ENCODE measurements at regions not wholly inside any gene's neighbourhood (a gene's known extent, or its start where the extent isn't known, plus 50 kb on each side); places are given as distances from the start of the nearest gene placed in this dataset.

GRCh38 chrX:23103546-23103945 is 103.8 kb downstream of the DDX53 start:
- no peak for TF ChIP-seq CTCF (IDR thresholded peaks at IDR 0.05; ENCODE audit: insufficient read depth, low read length, severe bottlenecking)
- Histone ChIP-seq H3K4me3 (ENCODE audit: low read depth, low read length) (no peak overlapping the region), H3K27me3 (ENCODE audit: control insufficient read depth, insufficient read depth, low read length) (no peaks in the 10 kb centered on the region), H3K36me3 (ENCODE audit: control insufficient read depth, insufficient read depth, low read length) (no peaks in the 10 kb centered on the region)
- no peak for FAIRE-seq
- DNase-seq (ENCODE audit: low read depth) = no peak

GRCh38 chrX:23114241-23114640 is 114.5 kb downstream of the DDX53 start:
- Histone ChIP-seq H3K4me3 (ENCODE audit: low read depth, low read length) (no peak overlapping the region), H3K36me3 (ENCODE audit: control insufficient read depth, insufficient read depth, low read length) (no peaks in the 10 kb centered on the region), H3K27me3 (ENCODE audit: control insufficient read depth, insufficient read depth, low read length) (no peaks in the 10 kb centered on the region)
- TF ChIP-seq CTCF (IDR thresholded peaks at IDR 0.05; ENCODE audit: insufficient read depth, low read length, severe bottlenecking) = no peak
- DNase-seq (ENCODE audit: low read depth) = no peak
- no peak for FAIRE-seq

- H3K4me3 ChIP-seq (ENCODE audit: low read depth, low read length) = no peak overlapping the region
- FAIRE-seq = no peak
- no peak for DNase-seq (ENCODE audit: low read depth)
- no peaks in the 10 kb centered on the region for H3K36me3 ChIP-seq (ENCODE audit: control insufficient read depth, insufficient read depth, low read length)
- H3K27me3 ChIP-seq (ENCODE audit: control insufficient read depth, insufficient read depth, low read length) = no peaks in the 10 kb centered on the region
- TF ChIP-seq CTCF (IDR thresholded peaks at IDR 0.05; ENCODE audit: insufficient read depth, low read length, severe bottlenecking) = no peak
These were observed 115.9 kb downstream of the DDX53 start for GRCh38 chrX:23115651-23116050.

- DNase-seq (ENCODE audit: low read depth) (no peak), FAIRE-seq (no peak)
- Histone ChIP-seq H3K36me3 (ENCODE audit: control insufficient read depth, insufficient read depth, low read length) (no peaks in the 10 kb centered on the region), H3K27me3 (ENCODE audit: control insufficient read depth, insufficient read depth, low read length) (no peaks in the 10 kb centered on the region), H3K4me3 (ENCODE audit: low read depth, low read length) (no peak overlapping the region)
- no peak for TF ChIP-seq CTCF (IDR thresholded peaks at IDR 0.05; ENCODE audit: insufficient read depth, low read length, severe bottlenecking)
These were observed 118.4 kb downstream of the DDX53 start for GRCh38 chrX:23118163-23118562.

GRCh38 chrX:23118890-23119527 is 119.2 kb downstream of the DDX53 start:
- no peak for TF ChIP-seq CTCF (IDR thresholded peaks at IDR 0.05; ENCODE audit: insufficient read depth, low read length, severe bottlenecking)
- H3K27me3 ChIP-seq (ENCODE audit: control insufficient read depth, insufficient read depth, low read length) = no peaks in the 10 kb centered on the region
- H3K4me3 ChIP-seq (ENCODE audit: low read depth, low read length) = no peak overlapping the region
- H3K36me3 ChIP-seq (ENCODE audit: control insufficient read depth, insufficient read depth, low read length) = no peaks in the 10 kb centered on the region
- DNase-seq (ENCODE audit: low read depth) = peak; percentile 9
- FAIRE-seq = no peak

GRCh38 chrX:23127586-23127985 is 127.8 kb downstream of the DDX53 start:
- FAIRE-seq (no peak), DNase-seq (ENCODE audit: low read depth) (no peak)
- TF ChIP-seq CTCF (IDR thresholded peaks at IDR 0.05; ENCODE audit: insufficient read depth, low read length, severe bottlenecking) = no peak
- Histone ChIP-seq H3K36me3 (ENCODE audit: control insufficient read depth, insufficient read depth, low read length) (no peaks in the 10 kb centered on the region), H3K27me3 (ENCODE audit: control insufficient read depth, insufficient read depth, low read length) (no peaks in the 10 kb centered on the region), H3K4me3 (ENCODE audit: low read depth, low read length) (no peak overlapping the region)
